H7 (cell line): ENCODE measurements at regions not wholly inside any gene's neighbourhood (a gene's known extent, or its start where the extent isn't known, plus 50 kb on each side); places are given as distances from the start of the nearest gene placed in this dataset.
"Not testable (repeated sequence)": the region's sequence is repeated elsewhere in the genome, so short reads cannot be mapped to it uniquely, and the experiment has no call there.

Experiments used
- DNase-seq: peaks from one replicate; pipeline ENCODE4 v3.0.0; 2012
- H3K27me3 ChIP-seq: 2 replicates; pipeline ENCODE4 v1.6.0; 2011; ENCODE audit warnings: mild to moderate bottlenecking, low read length; ENCODE audit not compliant: control insufficient read depth, insufficient read depth
- H3K36me3 ChIP-seq: replicated peaks from 2 replicates; pipeline ENCODE4 v1.5.1; 2011; ENCODE audit warnings: low read length; ENCODE audit not compliant: control insufficient read depth, insufficient read depth
- H3K4me3 ChIP-seq: 2 replicates; pipeline ENCODE4 v1.5.1; 2011; ENCODE audit warnings: low read depth, mild to moderate bottlenecking, control low read depth, low read length, moderate library complexity; ENCODE audit not compliant: insufficient read depth

DNA sequence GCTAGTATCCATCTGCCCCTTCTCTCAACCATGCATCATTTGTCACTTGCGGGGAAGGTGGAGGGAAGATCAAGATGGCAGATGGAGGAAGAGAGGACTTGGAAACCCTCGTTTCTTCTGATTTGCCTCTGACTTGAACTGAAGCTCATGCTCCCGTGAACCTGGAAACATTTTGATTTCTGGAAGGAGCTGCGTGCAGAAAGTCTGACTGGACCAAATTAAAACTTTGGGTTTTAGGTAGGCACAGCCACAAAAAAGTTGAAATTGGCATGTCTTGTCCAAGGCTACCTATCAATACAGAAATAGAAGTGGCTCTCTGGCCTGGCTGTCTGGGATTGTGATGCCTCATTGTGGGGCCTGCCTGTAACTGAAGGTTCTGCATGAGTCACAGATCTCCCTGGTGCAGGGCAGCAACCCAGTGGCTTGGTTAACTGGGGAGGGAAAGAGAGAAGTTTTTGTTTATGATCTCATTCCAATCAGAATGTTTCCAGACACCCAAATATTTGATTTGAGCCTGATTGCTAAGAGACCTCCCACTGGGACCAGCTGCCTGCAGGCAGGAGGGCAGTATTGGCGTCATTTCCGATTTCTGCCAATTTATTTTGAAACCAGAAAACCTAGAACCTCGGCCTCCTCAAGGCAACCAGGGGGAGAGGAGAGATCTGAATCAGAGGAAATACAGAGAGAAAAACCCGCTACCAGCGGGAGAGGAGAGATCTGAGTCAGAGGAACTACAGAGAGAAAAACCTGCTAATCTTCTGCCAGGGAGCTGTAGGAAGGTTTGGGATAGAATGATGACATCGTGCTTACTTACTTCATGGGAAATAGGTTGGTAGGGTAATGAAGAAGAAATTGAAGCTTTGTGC lies 363.6 kb downstream of the ANKRD30A start:
- no peak for DNase-seq
- Histone ChIP-seq H3K27me3 (no peaks in the 10 kb centered on the region), H3K36me3 (no peaks in the 10 kb centered on the region), H3K4me3 (no peak overlapping the region)

DNA sequence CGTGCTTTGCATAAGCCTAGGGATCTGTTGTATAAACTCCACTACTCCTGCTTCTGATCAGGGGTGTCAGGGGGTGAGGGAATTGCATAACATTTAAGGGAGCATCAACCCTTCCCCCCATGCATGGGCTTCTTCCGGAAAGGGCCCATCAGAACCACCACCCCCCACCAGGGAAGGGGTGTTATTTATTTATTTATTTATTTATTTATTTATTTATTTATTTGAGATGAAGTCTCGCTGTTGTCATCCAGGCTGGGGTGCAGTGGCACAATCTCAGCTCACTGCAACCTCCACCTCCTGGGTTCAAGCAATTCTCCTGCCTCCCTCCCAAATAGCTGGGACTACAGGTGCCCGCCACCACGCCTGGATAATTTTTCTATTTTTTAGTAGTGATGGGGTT lies 355.2 kb downstream of the ANKRD30A start:
- H3K27me3 ChIP-seq, H3K36me3 ChIP-seq, DNase-seq, H3K4me3 ChIP-seq: not testable (repeated sequence)

- Histone ChIP-seq H3K4me3 (no peak overlapping the region), H3K27me3 (no peaks in the 10 kb centered on the region), H3K36me3 (no peaks in the 10 kb centered on the region)
- DNase-seq, result no peak
Observed at GRCh38 chr10:37479469-37479868, 354.1 kb downstream of the ANKRD30A start.

GRCh38 chr10:37478381-37478780 lies 353.0 kb downstream of the ANKRD30A start:
- no peak for DNase-seq
- Histone ChIP-seq H3K4me3 (no peak overlapping the region), H3K27me3 (no peaks in the 10 kb centered on the region), H3K36me3 (no peaks in the 10 kb centered on the region)

GRCh38 chr10:37476285-37476684 lies 350.9 kb downstream of the ANKRD30A start:
- no peak for DNase-seq
- Histone ChIP-seq H3K27me3 (no peaks in the 10 kb centered on the region), H3K4me3 (no peak overlapping the region), H3K36me3 (no peaks in the 10 kb centered on the region)

GRCh38 chr10:37474645-37475044 lies 349.2 kb downstream of the ANKRD30A start:
- Histone ChIP-seq H3K36me3 (no peaks in the 10 kb centered on the region), H3K27me3 (no peaks in the 10 kb centered on the region), H3K4me3 (no peak overlapping the region)
- DNase-seq, result no peak

- Histone ChIP-seq H3K27me3 (no peaks in the 10 kb centered on the region), H3K4me3 (no peak overlapping the region), H3K36me3 (no peaks in the 10 kb centered on the region)
- no peak for DNase-seq
Observed at GRCh38 chr10:37473906-37474305, 348.5 kb downstream of the ANKRD30A start.

- no peaks in the 10 kb centered on the region for H3K27me3 ChIP-seq
- no peak for DNase-seq
Observed at GRCh38 chr10:37467246-37467645, 341.8 kb downstream of the ANKRD30A start.

GRCh38 chr10:37456456-37456855 lies 331.1 kb downstream of the ANKRD30A start:
- Histone ChIP-seq H3K36me3 (no peaks in the 10 kb centered on the region), H3K27me3 (no peaks in the 10 kb centered on the region), H3K4me3 (no peak overlapping the region)
- no peak for DNase-seq

More at GRCh38 chr10:37467246-37467645, 341.8 kb downstream of the ANKRD30A start:
- Histone ChIP-seq H3K36me3 (no peaks in the 10 kb centered on the region), H3K4me3 (no peak overlapping the region)

DNA sequence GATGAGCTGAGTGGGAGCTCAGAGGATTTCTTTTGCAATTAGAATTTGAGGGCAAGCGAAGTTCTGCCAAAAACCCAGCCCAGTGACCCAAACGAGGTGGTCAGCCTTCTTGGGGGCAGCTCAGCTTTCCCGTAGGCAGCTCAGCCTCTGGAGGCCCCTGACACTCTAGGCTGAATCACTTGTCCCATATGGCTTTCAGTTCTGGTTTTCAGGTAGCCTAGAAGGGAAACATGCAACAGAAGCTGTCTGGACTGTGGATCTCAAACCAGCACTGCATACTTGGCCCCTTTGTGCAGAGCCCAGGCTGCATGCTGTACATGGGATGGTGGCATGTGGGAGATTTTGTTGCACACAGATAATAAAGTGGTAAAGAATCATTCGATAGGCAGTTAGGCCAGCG lies 322.8 kb downstream of the ANKRD30A start:
- Histone ChIP-seq H3K36me3 (no peaks in the 10 kb centered on the region), H3K4me3 (no peak overlapping the region), H3K27me3 (no peaks in the 10 kb centered on the region)
- no peak for DNase-seq

GRCh38 chr10:37442882-37443281 lies 317.5 kb downstream of the ANKRD30A start:
- DNase-seq, result no peak
- Histone ChIP-seq H3K27me3 (no peaks in the 10 kb centered on the region), H3K36me3 (no peaks in the 10 kb centered on the region)

GRCh38 chr10:37441224-37441623 lies 315.8 kb downstream of the ANKRD30A start:
- not testable (repeated sequence) for DNase-seq, H3K36me3 ChIP-seq, H3K27me3 ChIP-seq, H3K4me3 ChIP-seq

More at GRCh38 chr10:37442882-37443281, 317.5 kb downstream of the ANKRD30A start:
- no peak overlapping the region for H3K4me3 ChIP-seq

- DNase-seq, result no peak
- Histone ChIP-seq H3K4me3 (no peak overlapping the region), H3K36me3 (no peaks in the 10 kb centered on the region), H3K27me3 (no peaks in the 10 kb centered on the region)
Observed at GRCh38 chr10:37439826-37440225, 314.4 kb downstream of the ANKRD30A start.

DNA sequence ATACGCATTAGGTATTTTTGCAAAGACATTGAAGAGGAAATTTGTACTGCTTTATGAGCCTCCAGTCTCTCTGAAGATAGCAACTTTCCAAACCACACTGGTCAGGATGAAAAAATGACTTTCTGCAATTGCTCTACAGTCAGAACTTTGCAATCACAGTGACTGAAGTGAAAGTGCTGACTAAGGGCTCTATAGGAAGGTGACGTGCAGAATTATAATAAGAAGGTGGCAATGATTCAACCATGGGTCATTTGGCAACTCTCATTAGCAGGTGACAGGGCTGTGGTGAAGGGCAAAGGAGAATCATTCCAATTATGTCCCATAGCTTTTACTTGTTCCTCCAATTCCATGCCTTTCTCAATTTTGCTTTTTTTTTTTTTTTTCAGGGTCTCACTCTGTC lies 311.0 kb downstream of the ANKRD30A start:
- no peak for DNase-seq
- no peaks in the 10 kb centered on the region for H3K36me3 ChIP-seq
- H3K27me3 ChIP-seq, result no peaks in the 10 kb centered on the region
- no peak overlapping the region for H3K4me3 ChIP-seq

DNA sequence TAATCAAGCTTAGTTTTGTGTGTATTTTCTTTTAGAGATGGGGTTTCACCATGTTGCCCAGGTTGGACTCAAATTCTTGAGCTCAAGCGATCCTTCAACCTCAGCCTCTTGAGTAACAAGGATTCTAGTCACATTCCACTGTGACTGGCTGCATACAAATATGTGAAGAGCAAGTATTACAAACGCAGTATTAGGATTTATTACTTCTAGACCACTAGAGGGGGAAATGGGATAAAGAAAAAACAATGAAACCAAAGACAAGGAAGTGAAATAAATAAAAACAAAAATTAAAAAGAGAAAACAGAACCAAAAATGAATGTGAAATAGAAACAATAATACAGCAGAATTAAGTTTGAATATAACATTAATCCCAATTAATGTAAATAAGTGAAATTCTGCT lies 308.7 kb downstream of the ANKRD30A start:
- H3K27me3 ChIP-seq, result no peaks in the 10 kb centered on the region
- no peak overlapping the region for H3K4me3 ChIP-seq
- no peak for DNase-seq
- H3K36me3 ChIP-seq, result no peaks in the 10 kb centered on the region
